ENCODE measurements at regions not wholly inside any gene's neighbourhood (a gene's known extent, or its start where the extent isn't known, plus 50 kb on each side); places are given as distances from the start of the nearest gene placed in this dataset.

DNA sequence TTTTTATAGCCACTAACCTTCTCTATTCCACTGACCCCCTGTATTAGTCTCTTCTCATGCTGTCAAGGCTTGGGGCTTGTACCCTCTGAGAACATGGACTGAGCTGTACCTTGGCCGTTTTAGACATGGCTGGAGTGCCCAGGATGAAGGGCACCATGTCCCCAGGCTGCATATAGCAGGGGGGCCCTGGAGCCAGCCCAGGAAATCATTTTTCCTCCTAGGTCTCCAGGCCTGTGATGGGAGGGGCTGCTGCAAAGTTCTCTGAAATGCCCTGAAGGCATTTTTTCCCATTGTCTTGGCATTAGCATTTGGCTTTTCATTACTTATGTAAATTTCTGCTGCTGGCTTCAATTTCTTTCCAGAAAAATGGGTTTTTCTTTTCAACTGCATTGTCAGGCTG, 119.5 kb downstream of the NTMT2 start:
- Histone ChIP-seq H4K91ac (replicated peaks; ENCODE audit: insufficient read length, low read length) (no peak overlapping the region), H3K79me1 (ENCODE audit: low read depth, low read length) (no peaks in the 10 kb centered on the region), H2BK20ac (ENCODE audit: low read length) (no peak overlapping the region), H2AFZ (ENCODE audit: low read length) (no peak overlapping the region), H3K36me3 (ENCODE audit: control insufficient read depth in 2 of 4, insufficient read depth in 4 of 4, low read length in 3 of 4) (no peaks in the 10 kb centered on the region), H3K79me2 (ENCODE audit: control insufficient read depth in 1 of 2, insufficient read depth in 2 of 2, low read length in 2 of 2) (no peaks in the 10 kb centered on the region), H3K23me2 (ENCODE audit: low read depth, low read length) (no peaks in the 10 kb centered on the region), H3K18ac (ENCODE audit: extremely low read depth, low read length) (no peak overlapping the region), H2BK12ac (ENCODE audit: low read depth, low read length) (no peak overlapping the region), H2BK15ac (ENCODE audit: low read length) (no peak overlapping the region), H3K4ac (replicated peaks; ENCODE audit: insufficient read length, low read depth, low read length) (no peak overlapping the region), H3K4me1 (replicated peaks in 1 of 4; ENCODE audit: control insufficient read depth in 3 of 4, insufficient read depth in 4 of 4, low read length in 3 of 4) (peaks cover 0 to 3% (median 0%) of the 10 kb centered on the region in 4 experiments; a peak in 1 of 7 replicates), H3K9me3 (ENCODE audit: insufficient read depth in 2 of 2, low read depth in 1 of 2, low read length in 1 of 2) (no peaks in the 10 kb centered on the region; a peak in 1 of 4 replicates), H4K5ac (ENCODE audit: insufficient read length, low read depth, low read length) (no peak overlapping the region), H3K23ac (ENCODE audit: insufficient read length) (no peak overlapping the region), H3K14ac (ENCODE audit: insufficient read length) (no peak overlapping the region), H2BK5ac (ENCODE audit: low read depth, low read length) (no peak overlapping the region), H4K20me1 (replicated peaks in 1 of 2; ENCODE audit: control insufficient read depth in 1 of 2, insufficient read depth in 2 of 2, low read length in 2 of 2) (no peaks in the 10 kb centered on the region), H2AK5ac (ENCODE audit: low read depth, low read length) (no peak overlapping the region), H3K9ac (replicated peaks in 1 of 4; ENCODE audit: extremely low read depth in 1 of 4, low read depth in 3 of 4, low read length in 3 of 4) (no peak overlapping the region), H3K4me2 (ENCODE audit: insufficient read depth in 1 of 2, low read depth in 2 of 2, low read length in 2 of 2) (no peak overlapping the region), H2BK120ac (replicated peaks; ENCODE audit: low read depth, low read length) (no peak overlapping the region), H4K8ac (ENCODE audit: extremely low read depth, insufficient read depth, low read length) (no peak overlapping the region), H3K4me3 (ENCODE audit: extremely low read depth in 1 of 4, insufficient read depth in 2 of 4, low read depth in 3 of 4, low read length in 4 of 4) (no peak overlapping the region), H3K27ac (ENCODE audit: low read depth, low read length) (no peak overlapping the region), H3K56ac (replicated peaks; ENCODE audit: insufficient read length, low read depth, low read length) (no peak overlapping the region), H3K27me3 (replicated peaks in 1 of 4; ENCODE audit: control insufficient read depth in 3 of 4, extremely low read depth in 1 of 4, insufficient read depth in 3 of 4, low read length in 3 of 4) (no peaks in the 10 kb centered on the region)
- TF ChIP-seq RBBP5 (IDR thresholded peaks at IDR 0.05; ENCODE audit: borderline replicate concordance, low read depth, low read length) (no peak), TAF7 (optimal IDR thresholded peaks at IDR 0.05; ENCODE audit: borderline replicate concordance, low read depth, low read length) (no peak), RAD21 (IDR thresholded peaks at IDR 0.05 in 1 of 2, conservative IDR thresholded peaks at IDR 0.05 in 1 of 2; ENCODE audit: low read depth in 2 of 2, low read length in 2 of 2) (no peak), SIRT6 (IDR thresholded peaks at IDR 0.05; ENCODE audit: low read length) (no peak)
- ChIA-PET POLR2A (ENCODE audit: partially characterized antibody) (no interaction called here), CTCF (ENCODE audit: partially characterized antibody) (interaction anchor here (1.0 kb wide), 1 partner anchor 189 kb away, joined by 3 read pairs; no protein-coding TSS in a partner anchor)
- 73% methylated on average over 1 of the region's 1 CpG; no CpG with 5 or more reads in 1 of the 2 experiments for WGBS, 2 experiments (ENCODE audit: extremely low coverage in 1 of 2, insufficient coverage in 1 of 2, insufficient read length in 1 of 2, insufficient replicate concordance in 2 of 2, low coverage in 1 of 2, low lambda C conversion rate in 2 of 2, missing lambda C conversion rate in 1 of 2)
- no peak for FAIRE-seq
- no peak for DNase-seq (ENCODE audit: low read depth in 1 of 2, low spot score in 2 of 2)

All from H1 (cell line).